ENCODE measurements at regions not wholly inside any gene's neighbourhood (a gene's known extent, or its start where the extent isn't known, plus 50 kb on each side); places are given as distances from the start of the nearest gene placed in this dataset.
"Not testable (repeated sequence)": the region's sequence is repeated elsewhere in the genome, so short reads cannot be mapped to it uniquely, and the experiment has no call there.

- not testable (repeated sequence) for FAIRE-seq; DNase-seq (ENCODE audit: insufficient read length, low spot score)
These were observed 343.5 kb downstream of the TUBA3C start for GRCh38 chr13:18837986-18838629.

- DNase-seq (ENCODE audit: insufficient read length, low spot score); FAIRE-seq: not testable (repeated sequence)
These were observed 344.4 kb downstream of the TUBA3C start for GRCh38 chr13:18837179-18837745.

- not testable (repeated sequence) for FAIRE-seq
These were observed 345.0 kb downstream of the TUBA3C start for GRCh38 chr13:18836371-18837178.

DNA sequence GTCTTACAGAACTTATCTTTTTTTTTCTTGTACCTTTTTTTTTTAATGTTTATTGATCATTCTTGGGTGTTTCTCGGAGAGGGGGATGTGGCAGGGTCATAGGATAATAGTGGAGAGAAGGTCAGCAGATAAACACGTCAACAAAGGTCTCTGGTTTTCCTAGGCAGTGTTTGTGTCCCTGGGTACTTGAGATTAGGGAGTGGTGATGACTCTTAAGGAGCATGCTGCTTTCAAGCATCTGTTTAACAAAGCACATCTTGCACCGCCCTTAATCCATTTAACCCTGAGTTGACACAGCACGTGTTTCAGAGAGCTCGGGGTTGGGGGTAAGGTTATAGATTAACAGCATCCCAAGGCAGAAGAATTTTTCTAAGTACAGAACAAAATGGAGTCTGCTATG lies 345.9 kb downstream of the TUBA3C start:
- FAIRE-seq; DNase-seq (ENCODE audit: insufficient read length, low spot score): not testable (repeated sequence)

More at GRCh38 chr13:18836371-18837178, 345.0 kb downstream of the TUBA3C start:
- not testable (repeated sequence) for DNase-seq (ENCODE audit: insufficient read length, low spot score)

DNA sequence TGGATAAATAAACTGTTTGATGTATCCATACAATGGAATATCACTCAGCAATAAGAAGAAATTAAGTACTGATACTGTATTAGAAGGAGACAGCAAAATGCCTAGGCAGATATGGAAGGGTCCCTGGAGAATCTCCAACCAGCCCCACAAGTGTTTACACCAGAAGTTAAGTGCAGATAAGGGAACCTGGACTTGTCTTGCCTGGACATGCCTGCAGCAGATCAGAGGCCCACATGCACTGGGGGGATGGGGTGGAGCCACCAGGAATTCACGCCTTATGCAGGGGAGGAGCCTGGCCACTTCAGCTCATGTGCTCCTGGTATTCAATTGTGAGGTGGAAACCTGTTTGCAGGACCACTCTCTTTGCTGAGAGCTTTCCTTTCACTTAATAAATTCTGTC lies 356.9 kb downstream of the TUBA3C start:
- FAIRE-seq, result not testable (repeated sequence)

GRCh38 chr13:18822655-18823639 lies 358.7 kb downstream of the TUBA3C start:
- not testable (repeated sequence) for DNase-seq (ENCODE audit: insufficient read length, low spot score); FAIRE-seq

More for the DNA sequence above, 356.9 kb downstream of the TUBA3C start:
- not testable (repeated sequence) for DNase-seq (ENCODE audit: insufficient read length, low spot score)

- not testable (repeated sequence) for DNase-seq (ENCODE audit: insufficient read length, low spot score); FAIRE-seq
These were observed 407.6 kb downstream of the TUBA3C start for GRCh38 chr13:18773988-18774387.

DNA sequence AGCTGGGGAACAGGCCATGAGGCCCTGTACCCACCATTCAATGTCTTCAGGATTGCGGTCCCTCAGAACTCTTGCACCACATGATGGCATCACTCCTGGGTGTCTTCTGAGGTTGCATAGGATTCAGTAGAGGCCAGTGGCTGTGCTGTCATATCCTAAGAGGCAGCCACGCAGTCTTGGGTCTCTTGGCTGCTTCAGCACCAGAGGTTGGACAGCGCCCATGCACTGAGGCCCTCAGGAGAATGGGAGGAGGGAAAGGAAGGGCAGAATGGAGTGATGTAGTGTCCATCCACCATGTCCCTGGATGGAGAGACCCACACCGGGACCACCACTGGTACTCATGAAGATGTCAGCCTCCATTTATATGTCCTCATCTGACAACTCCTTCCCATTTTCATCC lies 439.9 kb downstream of the TUBA3C start:
- FAIRE-seq; DNase-seq (ENCODE audit: insufficient read length, low spot score): not testable (repeated sequence)

DNA sequence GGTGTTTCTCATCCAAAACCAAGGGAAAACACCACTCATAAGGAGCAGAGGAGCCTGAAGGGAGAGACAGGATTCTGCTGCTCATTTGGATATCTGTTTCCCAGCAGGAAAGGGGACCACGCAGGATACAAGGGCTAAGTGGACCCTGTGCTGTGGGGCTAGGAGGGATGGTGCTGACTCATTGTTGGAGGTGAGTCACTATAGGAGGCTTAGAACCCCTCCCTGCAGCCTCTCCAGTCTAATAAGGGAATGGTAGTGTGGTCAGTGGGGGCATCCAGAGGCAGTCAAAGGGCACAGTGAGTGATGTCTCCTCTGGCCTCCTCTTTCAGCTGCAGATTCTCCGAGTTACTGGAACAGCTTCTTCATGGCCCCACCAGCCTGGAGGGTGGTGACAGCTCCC lies 442.3 kb downstream of the TUBA3C start:
- no peak for FAIRE-seq

GRCh38 chr13:18738086-18738485 lies 443.5 kb downstream of the TUBA3C start:
- FAIRE-seq, result not testable (repeated sequence)

More for the DNA sequence above, 442.3 kb downstream of the TUBA3C start:
- no peak for DNase-seq (ENCODE audit: insufficient read length, low spot score)

GRCh38 chr13:18727138-18727537 lies 454.5 kb downstream of the TUBA3C start:
- not testable (repeated sequence) for FAIRE-seq; DNase-seq (ENCODE audit: insufficient read length, low spot score)

More at GRCh38 chr13:18738086-18738485, 443.5 kb downstream of the TUBA3C start:
- not testable (repeated sequence) for DNase-seq (ENCODE audit: insufficient read length, low spot score)

DNA sequence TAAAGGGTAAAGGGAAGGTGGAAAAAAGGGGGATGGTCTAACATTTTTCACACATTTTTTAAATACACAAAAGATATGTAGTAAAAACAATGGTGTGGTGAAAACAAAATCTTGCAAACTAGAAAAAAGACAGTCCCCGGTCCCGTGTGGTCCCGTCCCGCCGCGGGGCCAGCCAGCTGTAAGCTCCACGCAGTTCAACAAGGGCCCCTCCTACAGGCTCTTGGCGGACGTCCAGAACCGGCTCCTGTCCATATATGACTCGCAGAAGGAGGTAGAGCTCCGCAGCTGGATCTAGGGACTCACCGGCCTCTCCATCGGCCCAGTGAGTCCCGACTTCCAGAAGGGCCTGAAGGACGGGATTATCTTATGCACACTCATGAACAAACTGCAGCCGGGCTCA lies 455.1 kb downstream of the TUBA3C start:
- FAIRE-seq; DNase-seq (ENCODE audit: insufficient read length, low spot score): not testable (repeated sequence)

DNA sequence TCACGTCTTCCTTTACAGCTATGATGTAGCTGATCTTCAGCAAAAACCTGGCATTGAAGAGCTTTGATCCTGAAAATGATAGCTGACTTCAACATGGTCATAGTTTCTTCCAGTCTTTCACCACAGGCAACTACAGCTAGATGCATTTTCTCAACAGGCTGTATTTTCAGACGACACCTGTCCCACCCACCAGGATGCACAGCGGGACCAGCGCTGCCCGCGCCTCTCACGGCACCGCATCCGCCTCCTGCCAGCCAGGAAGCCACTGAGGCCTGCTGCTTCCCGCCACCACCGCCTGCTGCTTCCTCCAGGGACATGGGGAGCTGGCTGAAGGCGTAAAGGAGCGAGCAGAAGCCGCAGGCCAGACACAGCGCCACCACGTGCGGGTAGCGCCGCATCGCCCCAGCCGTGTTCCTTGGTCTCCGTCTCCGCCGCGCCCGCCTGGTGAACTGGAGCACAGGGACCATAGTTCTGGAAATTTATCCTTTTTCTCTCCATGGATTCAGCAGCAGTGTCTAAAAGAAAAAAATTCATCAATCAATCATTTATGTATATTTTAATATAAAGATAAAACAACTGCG lies 456.3 kb downstream of the TUBA3C start:
- not testable (repeated sequence) for FAIRE-seq; DNase-seq (ENCODE audit: insufficient read length, low spot score)

GRCh38 chr13:18714889-18715288 lies 466.7 kb downstream of the TUBA3C start:
- no peak for FAIRE-seq

DNA sequence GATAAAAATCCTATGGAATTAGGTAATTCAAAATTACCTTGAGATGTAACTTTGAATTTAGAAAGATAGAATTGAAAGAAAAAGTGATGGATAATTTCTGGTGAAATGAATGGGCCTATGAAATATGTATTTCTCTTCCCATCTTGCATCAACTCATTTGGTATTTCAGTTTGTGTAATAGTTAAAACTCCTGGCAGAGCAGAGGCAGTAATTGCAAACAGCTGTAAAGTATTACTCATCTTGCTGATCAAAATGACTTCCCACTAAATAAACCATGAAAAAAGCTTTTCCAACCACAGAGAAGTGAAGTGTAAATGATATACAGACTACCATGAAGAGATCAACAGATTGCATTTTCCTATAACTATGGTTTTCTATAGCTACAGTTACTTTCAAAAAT lies 471.0 kb downstream of the TUBA3C start:
- FAIRE-seq, result not testable (repeated sequence)

More at GRCh38 chr13:18714889-18715288, 466.7 kb downstream of the TUBA3C start:
- no peak for DNase-seq (ENCODE audit: insufficient read length, low spot score)

GRCh38 chr13:18706538-18706937 lies 475.1 kb downstream of the TUBA3C start:
- FAIRE-seq; DNase-seq (ENCODE audit: insufficient read length, low spot score): not testable (repeated sequence)

More for the DNA sequence above, 471.0 kb downstream of the TUBA3C start:
- DNase-seq (ENCODE audit: insufficient read length, low spot score), result not testable (repeated sequence)

DNA sequence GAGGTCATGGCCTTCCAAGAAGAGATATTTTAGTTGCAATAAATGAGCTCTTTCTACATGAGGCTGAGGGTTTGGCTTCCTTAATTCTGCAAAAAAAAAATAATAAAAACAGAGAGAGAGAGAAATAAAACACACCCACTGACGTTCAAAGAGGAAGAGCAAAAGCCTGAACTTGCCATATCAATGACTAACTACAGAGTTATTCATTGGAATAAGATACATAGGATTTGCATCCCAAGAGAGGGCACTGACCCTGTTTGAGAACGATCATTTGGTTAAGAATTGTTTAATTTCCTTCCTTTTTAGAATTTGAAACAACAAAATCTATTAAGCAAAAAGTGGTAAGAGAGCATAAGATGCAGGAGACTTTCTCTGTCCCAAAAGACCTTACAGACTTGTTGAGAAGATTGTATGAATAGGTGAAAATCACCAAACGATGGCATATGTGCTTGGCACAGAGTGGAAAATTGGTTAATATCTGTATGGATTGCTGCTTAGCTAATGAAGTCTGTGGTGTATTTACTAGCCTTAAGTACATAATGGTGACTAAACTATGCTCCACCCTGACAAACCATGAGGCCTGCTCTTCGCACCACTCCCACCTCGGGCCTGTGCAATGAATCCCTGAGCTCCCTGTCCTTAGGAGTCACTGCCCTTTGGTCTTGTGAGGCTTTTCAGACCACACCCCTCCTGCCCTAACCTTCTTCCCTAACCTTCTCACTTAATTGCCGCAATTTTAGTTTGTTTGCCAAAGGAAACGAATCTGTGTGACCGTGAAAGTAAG lies 479.0 kb downstream of the TUBA3C start:
- not testable (repeated sequence) for FAIRE-seq

GRCh38 chr13:18698332-18698731 lies 483.3 kb downstream of the TUBA3C start:
- not testable (repeated sequence) for DNase-seq (ENCODE audit: insufficient read length, low spot score); FAIRE-seq

More for the DNA sequence above, 479.0 kb downstream of the TUBA3C start:
- not testable (repeated sequence) for DNase-seq (ENCODE audit: insufficient read length, low spot score)

Data from HTR-8/SVneo (cell line).